Left renal pelvis (tissue), 4 donors: ENCODE measurements at regions not wholly inside any gene's neighbourhood (a gene's known extent, or its start where the extent isn't known, plus 50 kb on each side); places are given as distances from the start of the nearest gene placed in this dataset.

ENCODE experiments used
- DNase-seq, 4 donors: peaks; one replicate each; pipeline ENCODE4 v3.0.0-alpha.2; 2013; ENCODE audit warnings: low read depth in 4 of 4, low spot score in 3 of 4

DNA sequence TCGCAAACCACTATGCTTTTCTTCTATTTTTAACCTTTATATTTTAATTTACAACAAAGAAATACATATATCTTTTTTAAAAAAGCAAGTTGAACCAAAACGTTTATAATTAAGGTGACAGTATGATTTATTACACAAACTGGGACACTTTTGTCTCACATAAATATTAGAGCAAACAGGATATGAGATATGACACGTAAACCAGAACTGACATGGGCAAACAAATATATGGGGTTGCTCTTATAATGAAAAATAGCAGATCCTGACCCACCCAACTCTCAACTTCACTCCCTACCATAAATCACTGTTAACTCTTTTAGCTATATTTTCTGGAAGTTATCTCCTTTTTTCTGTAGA, 177.0 kb upstream of the EDNRA start:
- no peak for DNase-seq

DNA sequence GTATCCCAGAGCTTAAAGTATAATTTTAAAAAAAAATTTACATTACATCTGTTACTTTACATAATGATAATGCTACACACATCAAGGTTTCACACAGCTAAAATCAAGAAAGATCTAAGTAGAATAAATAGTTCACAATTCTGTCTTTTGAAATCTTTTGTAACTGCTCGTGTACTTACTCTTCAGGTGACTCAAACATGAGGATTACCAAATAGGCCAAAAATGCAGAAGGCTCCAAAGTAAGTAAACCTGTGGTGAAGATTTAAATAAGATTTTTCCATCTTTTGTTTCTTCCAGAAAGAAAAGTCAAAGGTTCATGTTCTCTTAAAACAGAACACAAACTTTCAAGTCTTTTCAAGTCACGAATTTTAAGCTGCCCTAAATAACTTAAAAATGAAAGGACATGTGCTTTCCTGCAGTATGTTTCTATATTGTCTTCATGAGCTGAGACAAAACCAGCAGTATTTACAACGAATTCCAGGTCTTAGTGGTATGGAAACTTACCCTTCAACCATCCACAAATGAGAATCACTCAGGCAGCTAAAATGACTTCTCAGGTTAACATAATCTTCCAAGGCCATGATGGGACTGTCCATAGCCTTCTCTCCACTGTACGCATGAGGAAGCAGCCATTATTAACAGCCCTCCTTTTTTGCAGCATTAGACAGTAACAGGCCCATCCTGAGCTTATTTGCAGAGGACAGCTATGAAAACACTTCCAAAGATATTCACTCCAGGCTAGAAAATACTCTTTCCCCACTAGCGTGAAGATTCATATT, 172.8 kb upstream of the EDNRA start:
- DNase-seq: peak in 1 of 4 donors; percentile 62

DNA sequence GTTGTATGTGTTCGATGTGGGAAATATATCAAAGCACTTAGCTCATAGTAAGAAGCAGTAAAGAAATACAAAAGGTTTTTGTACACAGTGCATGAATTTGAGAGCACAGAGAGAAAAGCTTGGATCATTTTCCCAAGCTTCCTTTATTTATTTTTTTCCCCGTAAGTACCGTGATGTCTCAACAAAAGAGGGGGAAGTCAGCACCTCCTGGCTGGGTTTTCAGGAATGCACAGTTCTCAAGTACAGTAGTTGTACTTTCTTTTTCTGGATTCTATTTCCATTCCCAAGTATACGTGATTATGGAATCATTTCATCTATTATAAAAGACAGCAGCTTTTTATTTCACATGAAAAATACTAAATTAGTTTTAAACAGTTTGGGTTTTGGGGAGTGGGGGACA, 171.5 kb upstream of the EDNRA start:
- no peak for DNase-seq

DNA sequence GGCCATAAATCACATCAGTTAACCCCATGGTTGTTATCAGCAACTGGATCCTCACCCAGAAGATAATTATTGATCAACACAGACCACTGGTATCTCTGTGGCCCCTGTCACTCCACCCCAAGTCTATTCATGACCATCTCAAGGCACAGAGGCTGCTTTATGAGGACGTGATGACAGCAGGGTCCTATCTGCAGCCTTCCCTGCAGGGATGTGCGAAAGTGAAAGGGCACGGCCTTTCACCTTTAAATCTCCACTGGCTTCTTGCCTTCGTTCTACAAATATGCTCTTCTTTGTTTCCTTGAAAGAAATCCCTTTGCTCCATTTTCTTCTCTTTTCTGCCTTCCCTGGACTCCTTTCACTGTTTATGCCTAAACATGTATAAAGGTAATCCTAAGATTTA, 170.6 kb upstream of the EDNRA start:
- DNase-seq: no peak

DNA sequence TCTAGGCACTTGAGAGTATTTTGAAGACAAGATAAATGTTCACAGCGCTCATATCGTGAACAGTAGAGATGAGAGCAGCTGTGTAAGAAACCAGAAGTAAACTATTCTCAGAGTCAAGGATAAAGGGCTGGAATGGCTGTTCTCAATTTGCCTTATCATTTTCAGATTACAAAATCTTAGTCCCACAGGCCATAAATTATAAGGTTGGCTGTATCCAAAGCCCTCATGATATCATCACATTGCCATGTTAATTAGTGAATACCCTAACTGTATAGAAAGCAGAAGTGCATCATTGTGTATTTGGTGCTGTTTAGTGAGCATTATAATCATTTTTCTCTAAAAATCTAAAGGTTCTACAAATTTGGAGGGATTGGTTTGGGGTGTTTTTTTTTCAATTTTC, 168.9 kb upstream of the EDNRA start:
- DNase-seq: no peak

DNA sequence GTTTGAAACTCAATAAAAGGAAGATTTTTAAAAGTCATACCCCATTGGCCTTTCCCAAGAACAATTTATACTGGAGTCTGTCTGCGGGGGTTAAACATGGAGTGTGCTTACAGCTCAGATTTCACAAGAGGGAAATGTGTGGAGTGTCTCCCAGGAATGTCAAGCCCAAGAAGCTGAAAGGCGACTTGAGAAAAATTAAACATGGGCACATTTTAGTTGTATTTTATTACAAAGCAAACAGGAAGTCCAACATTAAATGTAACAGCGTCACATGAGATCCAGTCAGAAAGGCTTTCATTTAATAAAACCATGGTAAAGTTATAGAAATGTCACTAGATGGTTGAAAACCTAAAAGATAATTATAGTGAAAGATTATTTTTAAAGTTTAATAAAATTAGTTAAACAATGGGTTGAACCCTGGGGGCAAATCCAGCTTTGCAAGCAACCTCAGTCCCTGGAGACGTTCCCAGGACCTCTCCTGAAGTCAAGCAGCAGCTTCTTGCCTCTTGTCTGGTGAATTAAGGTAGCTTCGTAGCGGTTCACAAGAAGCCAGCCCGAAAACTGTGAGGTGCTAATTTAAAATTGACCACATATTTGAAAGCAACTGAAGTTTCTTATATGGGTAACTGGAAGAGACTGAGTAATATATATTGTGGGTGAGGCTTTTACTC, 168.4 kb upstream of the EDNRA start:
- peak in 1 of 4 donors; percentile 69 for DNase-seq

DNA sequence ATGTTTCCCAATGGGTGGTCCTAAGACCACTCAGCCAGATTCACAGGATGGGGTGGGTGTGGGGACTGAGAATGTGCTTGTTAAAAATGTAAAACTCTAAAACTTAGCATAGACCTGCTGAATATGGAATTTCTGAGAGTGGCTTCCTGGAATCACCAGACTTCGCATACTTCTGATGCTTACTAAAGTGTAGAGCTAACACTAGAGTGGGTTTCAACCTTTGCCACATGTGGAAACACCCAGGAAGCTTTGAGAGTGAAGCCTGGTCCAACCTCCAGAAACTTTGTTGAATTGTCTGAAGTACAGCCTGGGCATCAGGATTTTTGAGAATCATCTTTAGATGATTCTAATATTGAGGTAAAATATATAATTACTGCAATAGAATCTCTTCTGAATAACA, 167.8 kb upstream of the EDNRA start:
- DNase-seq: no peak

DNA sequence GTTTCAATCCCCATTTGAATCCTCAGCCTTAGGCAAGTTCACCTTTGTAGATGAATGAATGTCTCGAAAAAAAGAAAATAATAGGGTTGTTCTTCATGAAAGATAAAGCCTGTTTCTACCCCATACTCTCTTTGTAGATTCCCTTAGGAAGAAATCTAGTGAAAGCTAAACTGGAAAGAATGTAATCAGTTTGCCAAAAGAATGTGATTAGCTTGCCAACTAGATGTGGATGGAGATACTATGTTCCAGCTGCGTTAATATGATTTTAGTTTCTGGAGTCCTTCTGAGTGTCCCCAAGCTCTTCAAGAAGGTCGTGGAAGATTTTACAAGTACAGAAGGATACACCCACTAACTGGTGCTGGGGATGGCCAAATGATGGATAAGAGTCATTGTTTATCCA, 162.3 kb upstream of the EDNRA start:
- no peak for DNase-seq

DNA sequence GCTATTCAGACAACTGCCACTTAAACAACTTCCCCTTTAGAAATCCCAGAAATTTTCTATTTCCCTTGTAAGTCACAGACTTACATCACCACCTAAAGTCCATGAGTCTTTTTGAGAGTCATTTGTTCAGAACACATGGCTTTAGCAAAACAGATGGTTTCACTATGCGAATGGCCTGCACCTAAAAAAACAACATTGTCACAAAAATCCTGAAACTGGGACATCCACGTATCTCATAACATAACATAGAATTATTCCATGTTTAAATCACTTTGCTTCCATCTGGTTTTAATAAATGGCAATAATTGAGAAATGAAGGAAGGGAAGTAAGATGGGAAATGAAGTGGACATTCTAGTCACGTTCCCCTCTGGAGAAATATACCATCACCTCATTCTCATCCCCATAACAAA, 155.3 kb upstream of the EDNRA start:
- DNase-seq: no peak

DNA sequence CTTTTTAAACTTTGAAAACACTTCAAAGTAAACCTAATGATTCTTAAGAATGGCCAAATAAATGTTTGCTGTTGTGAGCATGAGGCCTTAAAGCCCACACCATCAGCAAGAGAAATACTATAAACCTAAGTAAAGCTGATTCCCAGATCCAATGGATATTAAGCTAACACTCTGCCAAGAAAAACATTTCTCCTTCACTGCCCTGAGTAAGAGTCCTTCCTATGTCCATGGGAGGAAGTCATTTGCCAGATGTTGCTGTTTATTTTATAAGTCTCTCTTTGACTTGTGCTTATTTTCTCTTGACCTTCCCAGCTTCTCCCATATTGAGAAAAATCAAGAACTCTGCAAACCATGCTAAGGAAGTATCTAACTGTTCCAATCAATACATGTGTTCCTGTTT, 154.3 kb upstream of the EDNRA start:
- DNase-seq: no peak

DNA sequence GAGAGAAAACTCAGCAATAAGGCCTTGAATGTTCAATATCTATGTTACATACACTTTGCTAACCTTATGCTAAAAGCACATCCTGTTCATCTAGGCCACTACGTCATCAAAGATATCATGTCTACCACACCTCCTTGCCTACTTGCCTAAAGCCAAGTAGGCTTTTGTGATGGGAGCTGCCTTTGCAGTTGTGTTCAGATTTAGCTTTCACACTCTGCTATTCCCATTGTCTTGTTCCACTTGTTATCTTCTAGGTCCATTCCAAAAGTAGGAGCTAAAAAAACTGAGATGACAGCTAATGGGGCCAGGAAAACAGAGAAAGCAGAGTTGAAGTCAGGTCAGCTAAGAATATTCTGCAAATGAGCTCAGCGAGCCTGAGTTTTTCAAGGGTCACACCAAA, 153.6 kb upstream of the EDNRA start:
- DNase-seq: no peak

DNA sequence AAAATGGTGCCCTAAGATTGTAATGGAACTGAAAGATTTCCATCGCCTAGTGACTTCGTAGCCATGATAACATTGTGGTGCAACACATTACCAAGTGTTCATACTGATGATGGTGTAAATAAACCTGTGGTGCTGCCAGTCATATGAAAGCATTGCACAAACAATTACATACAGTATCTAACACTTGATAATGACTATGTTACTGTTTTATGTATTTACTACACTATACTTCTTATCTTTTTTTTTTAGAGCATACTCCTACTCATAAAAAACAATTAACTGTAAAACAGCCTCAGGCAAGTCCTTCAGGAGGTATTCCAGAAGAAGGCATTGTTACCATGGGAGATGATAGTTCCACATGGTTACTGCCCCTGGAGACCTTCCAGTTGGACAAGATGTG, 152.7 kb upstream of the EDNRA start:
- no peak for DNase-seq

DNA sequence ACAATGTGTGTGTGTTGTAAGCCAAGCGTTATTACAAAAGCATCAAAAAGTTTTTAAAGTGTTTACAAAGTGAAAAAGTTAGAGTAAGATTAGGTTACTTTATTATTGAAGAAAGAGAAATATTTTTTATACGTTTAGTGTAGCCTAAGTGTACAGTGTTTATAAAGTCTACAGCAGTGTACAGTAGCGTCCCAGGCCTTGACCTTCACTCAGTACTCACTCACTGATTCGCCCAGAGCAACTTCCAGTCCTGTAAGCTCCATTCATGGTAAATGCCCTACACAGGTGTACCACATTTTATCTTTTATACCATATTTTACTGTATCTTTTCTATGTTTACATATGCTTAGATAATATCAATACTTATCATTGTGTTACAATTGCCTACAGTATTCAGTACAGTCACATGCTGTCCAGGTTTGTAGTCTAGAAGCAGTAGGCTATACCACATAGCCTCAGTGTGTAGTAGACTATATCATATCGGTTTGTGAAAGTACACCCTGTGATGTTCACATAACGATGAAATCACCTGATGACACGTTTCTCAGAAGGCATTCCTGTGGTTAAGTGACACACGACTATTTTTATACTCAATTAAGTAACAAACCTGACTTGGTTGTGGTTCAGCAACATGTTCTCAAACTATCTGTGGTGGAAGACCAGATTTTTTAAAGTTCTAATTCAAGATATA, 152.0 kb upstream of the EDNRA start:
- DNase-seq: no peak

DNA sequence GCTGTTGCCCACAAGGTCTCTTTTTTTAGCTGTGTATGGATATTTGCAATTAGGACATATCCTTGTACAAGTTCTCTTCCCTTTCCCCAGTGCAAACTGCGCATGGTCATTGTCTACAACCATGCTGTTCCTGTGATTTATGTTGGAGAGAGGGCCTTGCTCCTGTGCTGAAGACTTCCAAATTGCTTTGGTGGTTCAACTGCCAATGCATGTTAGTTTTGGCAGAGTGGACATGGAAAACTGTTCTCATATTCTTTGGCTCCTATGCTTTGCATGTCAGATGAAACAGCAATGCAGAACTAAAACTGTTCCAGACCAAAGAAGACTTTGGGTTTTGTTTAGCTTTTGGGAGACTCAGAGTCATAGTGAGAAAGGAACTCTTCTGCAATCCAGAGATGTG, 148.8 kb upstream of the EDNRA start:
- DNase-seq: no peak

DNA sequence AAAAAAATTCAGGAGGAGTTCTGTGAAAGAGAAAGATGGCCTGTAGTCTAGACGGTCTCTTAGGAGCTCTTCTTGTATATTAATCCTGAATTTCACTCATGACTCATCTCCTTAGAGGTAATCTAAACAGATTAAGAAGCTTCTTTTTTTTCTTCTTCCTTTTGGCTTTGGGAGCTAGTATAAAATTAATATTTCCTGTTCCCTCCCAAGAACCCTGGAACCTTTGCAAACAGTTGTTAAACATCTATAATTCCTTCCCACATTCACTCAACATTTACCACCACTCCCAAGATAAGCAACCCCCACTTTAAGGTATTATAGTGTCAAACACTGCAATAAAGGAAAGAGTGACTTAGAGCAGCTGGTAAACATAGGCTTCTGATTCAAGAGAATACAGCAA, 146.4 kb upstream of the EDNRA start:
- DNase-seq: no peak

DNA sequence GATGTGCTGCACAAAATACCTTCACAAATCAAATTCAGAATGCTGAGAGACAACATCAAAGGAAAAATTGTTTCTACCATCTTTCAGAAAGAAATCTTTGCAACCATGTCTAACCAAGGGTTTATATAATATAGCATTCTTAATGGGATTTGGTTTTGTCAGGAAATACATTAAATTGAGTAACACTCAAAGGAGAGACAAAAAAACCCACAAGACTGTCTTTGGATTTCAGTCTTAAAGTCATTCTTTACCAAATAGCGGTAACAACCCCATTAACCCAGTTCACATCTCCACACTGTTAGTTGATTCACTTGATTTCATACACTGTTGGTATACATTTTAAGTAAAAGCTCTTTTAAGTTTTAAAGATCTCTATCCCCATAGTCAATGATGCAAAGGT, 145.7 kb upstream of the EDNRA start:
- DNase-seq: no peak

DNA sequence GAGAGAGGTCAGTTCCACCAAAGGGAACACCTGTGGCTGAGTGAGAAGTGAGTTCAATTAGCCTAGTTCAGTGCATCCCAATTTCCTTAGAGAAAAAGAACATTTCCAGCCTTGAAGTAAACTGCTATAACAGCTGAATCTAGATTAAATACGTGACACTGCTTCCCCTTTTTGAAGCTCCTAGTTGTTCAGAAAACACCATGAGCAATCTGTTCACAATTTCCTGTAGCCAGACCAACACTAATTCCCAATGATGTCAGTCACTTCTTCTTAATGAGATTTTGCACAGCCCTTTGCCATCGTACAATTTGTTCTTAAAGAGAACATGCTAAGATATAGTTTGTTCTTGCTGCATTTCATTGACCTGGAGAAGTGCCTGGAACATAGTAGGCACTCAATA, 144.6 kb upstream of the EDNRA start:
- no peak for DNase-seq

DNA sequence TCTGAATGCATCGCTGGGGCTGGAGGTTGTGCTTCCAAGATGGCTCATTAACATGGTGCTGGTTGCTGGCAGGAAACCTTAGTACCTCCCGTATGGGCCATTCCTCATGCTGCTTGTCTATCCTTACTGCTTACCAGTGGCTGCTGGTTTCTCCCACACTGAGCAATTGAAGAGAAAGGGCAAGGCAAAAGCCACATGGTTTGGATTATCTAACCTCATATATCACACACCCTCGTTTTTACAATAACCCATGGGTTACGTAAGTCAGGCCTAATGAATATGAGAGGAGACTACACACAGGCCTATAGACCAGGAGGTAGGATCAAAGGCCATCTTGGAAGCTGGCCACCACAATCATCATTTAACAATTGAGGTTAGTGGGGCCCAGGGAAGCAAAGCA, 141.8 kb upstream of the EDNRA start:
- DNase-seq: no peak

DNA sequence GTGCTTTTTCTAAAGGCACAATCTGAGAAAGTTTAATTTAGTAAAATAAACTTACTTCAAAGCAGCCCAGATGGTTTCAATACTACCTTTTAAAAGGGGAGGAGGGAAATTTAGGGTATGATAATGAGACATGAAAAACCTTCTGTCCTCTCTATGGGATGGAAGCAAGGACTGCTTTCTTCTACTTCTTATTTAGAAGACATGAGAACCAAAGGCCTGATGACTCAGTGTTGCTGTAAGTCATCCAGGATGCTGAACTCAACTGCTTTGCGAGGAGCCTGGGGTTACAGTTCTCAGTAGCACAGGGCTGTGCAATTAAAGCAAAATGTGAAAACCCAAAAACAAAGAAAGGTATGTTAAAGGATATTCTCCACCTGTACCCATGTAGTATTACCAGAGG, 140.8 kb upstream of the EDNRA start:
- no peak for DNase-seq

DNA sequence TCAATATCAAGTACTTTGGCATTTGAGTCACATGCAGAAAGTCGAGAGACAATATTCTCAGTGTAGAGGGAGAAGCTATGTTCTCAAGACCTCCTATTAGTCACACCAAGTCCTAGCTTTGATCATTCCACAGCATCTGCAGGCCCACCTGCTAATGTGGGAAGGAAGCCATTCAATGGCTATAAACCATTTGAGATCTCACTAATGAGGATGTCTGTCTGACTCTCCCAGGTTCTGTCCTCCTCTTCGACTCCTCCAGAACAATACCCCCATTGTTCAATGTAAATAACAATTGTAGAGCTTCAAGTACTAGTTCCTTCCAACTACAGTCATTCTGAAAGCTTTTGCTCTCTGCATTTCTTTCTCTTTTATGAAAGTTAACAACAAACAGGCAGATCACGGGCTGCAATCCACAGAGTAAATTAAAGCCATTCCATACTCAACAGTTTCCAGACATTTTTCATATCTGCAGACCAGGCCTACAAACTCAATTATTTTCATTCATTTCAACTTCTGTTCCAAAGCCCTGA, 140.2 kb upstream of the EDNRA start:
- DNase-seq: no peak

DNA sequence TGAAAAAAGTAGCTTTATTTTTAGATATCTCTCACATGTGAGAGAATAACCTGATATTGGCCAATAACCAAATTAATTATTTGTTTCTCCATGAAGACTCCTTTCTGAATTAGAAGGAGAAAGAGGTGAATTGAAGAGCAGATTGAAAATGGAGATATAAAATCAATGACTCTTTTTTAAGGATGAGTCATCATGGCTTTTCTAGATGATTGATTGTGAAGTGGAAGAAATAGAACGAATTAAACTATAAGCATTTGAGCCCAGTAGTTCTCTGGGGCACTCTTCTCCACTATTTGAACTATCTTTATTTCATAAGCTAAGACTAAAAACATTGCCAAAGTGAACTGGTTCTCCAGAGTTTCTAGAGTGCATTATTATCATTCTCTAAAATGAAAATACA, 137.2 kb upstream of the EDNRA start:
- no peak for DNase-seq

DNA sequence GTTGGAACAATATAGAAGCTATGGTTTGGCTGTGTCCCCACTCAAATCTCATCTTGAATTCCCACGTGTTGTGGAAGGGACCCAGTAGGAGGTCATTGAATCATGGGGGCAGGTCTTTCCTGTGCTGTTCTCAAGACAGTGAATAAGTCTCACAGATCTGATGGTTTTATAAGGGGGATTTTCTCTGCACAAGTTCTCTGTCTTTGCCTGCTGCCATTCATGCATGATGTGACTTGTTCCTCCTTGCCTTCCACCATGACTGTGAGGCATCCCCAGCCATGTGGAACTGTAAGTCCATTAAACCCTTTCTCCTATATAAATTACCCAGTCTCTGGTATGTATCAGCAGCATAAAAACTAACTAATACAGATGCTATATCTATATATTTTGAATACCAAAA, 135.2 kb upstream of the EDNRA start:
- DNase-seq: no peak
